ENCODE measurements at regions not wholly inside any gene's neighbourhood (a gene's known extent, or its start where the extent isn't known, plus 50 kb on each side); places are given as distances from the start of the nearest gene placed in this dataset.
"Not testable (repeated sequence)": the region's sequence is repeated elsewhere in the genome, so short reads cannot be mapped to it uniquely, and the experiment has no call there.

DNA sequence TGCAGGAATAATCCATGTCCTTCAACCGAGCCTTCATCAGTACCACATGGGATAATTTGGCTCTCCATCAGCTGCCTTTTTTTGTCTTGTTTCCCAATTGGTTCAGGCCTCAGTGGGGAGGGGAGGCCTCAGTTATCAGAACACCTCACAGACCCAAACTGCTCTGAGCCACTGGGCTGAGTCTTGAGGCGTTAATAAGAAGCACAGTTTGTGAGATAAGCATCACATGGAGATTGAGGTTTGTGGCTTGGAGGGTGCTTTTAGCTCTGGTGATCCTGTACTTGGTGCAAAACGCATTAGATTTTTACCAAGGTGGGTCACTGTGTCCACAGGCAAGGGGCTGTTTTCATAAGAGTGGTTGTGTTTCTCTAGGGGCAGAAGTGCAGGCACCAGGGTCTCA is 82.8 kb upstream of the HPF1 start:
- intact Hi-C loops (cut with DNase I) = no loop called here
- Histone ChIP-seq H3K27ac (no peak overlapping the region), H3K27me3 (no peaks in the 10 kb centered on the region), H3K4me1 (no peaks in the 10 kb centered on the region), H3K9me3 (no peaks in the 10 kb centered on the region), H3K36me3 (no peaks in the 10 kb centered on the region), H3K4me3 (no peak overlapping the region)
- TF ChIP-seq POLR2A (IDR thresholded peaks at IDR 0.05) = no peak
- TF ChIP-seq, protein P1, sequence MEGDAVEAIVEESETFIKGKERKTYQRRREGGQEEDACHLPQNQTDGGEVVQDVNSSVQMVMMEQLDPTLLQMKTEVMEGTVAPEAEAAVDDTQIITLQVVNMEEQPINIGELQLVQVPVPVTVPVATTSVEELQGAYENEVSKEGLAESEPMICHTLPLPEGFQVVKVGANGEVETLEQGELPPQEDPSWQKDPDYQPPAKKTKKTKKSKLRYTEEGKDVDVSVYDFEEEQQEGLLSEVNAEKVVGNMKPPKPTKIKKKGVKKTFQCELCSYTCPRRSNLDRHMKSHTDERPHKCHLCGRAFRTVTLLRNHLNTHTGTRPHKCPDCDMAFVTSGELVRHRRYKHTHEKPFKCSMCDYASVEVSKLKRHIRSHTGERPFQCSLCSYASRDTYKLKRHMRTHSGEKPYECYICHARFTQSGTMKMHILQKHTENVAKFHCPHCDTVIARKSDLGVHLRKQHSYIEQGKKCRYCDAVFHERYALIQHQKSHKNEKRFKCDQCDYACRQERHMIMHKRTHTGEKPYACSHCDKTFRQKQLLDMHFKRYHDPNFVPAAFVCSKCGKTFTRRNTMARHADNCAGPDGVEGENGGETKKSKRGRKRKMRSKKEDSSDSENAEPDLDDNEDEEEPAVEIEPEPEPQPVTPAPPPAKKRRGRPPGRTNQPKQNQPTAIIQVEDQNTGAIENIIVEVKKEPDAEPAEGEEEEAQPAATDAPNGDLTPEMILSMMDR (IDR thresholded peaks at IDR 0.05) = no peak
- WGBS, 2 donors = 43 to 60% methylated on average over 1 to 3 of the region's 3 CpGs
- DNase-seq = no peak

DNA sequence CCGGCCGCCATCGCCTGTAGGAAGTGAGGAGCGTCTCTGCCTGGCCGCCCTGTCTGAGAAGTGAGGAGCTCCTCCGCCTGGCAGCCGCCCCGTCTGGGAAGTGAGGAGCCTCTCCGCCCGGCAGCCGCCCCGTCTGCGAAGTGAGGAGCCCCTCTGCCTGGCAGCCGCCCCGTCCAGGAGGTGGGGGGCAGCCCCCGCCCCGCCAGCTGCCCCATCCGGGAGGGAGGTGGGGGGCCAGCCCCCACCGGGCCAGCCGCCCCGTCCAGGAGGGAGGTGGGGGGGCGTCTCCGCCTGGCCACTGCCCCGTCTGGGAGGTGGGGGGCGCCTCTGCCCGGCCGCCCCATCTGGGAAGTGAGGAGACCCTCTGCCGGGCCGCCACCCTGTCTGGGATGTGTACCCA is 70.6 kb upstream of the HPF1 start:
- H3K4me3 ChIP-seq; DNase-seq; H3K36me3 ChIP-seq; intact Hi-C loops (cut with DNase I); H3K9me3 ChIP-seq; H3K27ac ChIP-seq; H3K4me1 ChIP-seq: not testable (repeated sequence)
- WGBS, 2 donors = no CpG with 5 or more reads among the region's 29 CpGs
- H3K27me3 ChIP-seq = peaks cover 0 to 13% (median 0%) of the 10 kb centered on the region in 4 donors

DNA sequence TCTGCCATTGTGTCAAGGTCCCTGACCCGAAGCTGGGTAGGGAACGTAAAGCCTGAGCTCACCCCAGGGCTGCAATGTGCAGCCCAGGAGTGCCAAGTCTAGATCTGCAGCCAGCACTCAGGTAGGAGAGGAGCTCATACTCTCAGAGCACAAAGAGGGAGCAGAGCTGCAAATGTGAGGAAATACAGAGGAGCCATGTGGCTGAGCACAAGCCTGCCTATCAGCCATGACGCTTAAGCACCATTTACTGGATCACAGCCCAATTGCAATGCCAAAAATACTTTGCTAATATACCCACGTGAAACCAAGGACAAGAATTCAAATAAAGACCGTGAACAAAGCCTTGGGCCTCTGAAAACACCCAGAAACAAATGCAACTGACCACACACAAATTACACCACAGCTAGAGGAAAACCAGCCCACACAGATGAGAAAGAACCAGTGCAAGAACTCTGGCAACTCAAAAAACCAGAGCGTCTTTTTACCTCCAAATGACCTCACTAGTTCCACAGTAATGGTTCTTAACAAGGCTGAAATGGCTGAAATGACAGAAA is 69.0 kb upstream of the HPF1 start:
- WGBS, 2 donors = 38 to 60% methylated on average over 4 of the region's 6 CpGs
- H3K36me3 ChIP-seq = no peaks in the 10 kb centered on the region
- no peak overlapping the region for H3K4me3 ChIP-seq
- no peak for TF ChIP-seq POLR2A (IDR thresholded peaks at IDR 0.05)
- TF ChIP-seq, protein P1 (IDR thresholded peaks at IDR 0.05) = no peak
- intact Hi-C loops (cut with DNase I) = no loop called here
- H3K27ac ChIP-seq = no peak overlapping the region
- peaks cover 0 to 13% (median 0%) of the 10 kb centered on the region in 4 donors for H3K27me3 ChIP-seq
- no peaks in the 10 kb centered on the region for H3K9me3 ChIP-seq
- DNase-seq = no peak
- H3K4me1 ChIP-seq = no peaks in the 10 kb centered on the region

DNA sequence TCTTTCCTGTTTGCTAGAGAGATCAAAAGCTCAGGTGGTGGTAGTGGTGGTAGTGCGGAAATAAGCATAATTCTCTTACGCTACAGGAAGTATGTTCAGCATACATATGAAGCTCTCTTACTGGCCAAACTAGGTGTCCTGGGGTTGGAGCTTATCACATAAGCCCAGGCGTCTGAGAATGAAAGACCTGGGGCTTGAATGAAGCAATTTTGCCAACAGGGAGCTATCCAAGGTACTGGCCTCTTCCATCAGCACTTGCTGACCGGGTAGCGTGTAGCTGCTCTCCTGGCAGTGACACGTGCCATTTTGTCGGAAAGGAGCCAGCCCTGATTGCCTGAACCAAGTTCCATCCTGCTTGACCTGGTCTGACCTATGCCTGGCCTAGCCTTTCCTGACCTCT is 65.9 kb upstream of the HPF1 start:
- Histone ChIP-seq H3K27ac (no peak overlapping the region), H3K36me3 (no peaks in the 10 kb centered on the region), H3K4me3 (no peak overlapping the region), H3K9me3 (no peaks in the 10 kb centered on the region), H3K4me1 (no peaks in the 10 kb centered on the region), H3K27me3 (peaks cover 0 to 17% (median 0%) of the 10 kb centered on the region in 4 donors)
- 23 to 45% methylated on average over 4 to 7 of the region's 7 CpGs for WGBS, 2 donors
- DNase-seq = no peak
- intact Hi-C loops (cut with DNase I) = no loop called here
- no peak for TF ChIP-seq POLR2A (IDR thresholded peaks at IDR 0.05)
- TF ChIP-seq, protein P1 (IDR thresholded peaks at IDR 0.05) = no peak

DNA sequence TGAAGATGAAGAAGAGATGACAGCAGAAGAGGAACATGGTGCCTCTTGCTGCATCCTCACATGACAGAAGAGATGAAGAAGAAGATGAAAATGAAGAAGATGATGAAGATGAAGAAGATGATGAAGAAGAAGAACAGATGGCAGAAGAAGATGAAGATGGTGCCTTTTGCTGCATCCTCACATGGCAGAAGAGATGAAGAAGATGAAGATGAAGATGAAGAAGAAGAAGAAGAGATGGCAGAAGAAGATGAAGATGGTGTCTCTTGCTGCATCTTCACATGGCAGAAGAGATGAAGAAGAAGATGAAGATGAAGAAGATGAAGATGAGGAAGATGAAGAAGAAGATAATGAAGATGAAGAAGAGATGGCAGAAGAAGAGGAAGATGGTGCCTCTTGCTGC is 63.7 kb upstream of the HPF1 start:
- TF ChIP-seq, protein P1 (IDR thresholded peaks at IDR 0.05) = no peak
- TF ChIP-seq POLR2A (IDR thresholded peaks at IDR 0.05) = no peak
- Histone ChIP-seq H3K36me3 (no peaks in the 10 kb centered on the region), H3K4me1 (no peaks in the 10 kb centered on the region), H3K4me3 (no peak overlapping the region), H3K27me3 (peaks cover 0 to 14% (median 0%) of the 10 kb centered on the region in 4 donors), H3K9me3 (no peaks in the 10 kb centered on the region), H3K27ac (no peak overlapping the region)
- intact Hi-C loops (cut with DNase I) = no loop called here
- no peak for DNase-seq

DNA sequence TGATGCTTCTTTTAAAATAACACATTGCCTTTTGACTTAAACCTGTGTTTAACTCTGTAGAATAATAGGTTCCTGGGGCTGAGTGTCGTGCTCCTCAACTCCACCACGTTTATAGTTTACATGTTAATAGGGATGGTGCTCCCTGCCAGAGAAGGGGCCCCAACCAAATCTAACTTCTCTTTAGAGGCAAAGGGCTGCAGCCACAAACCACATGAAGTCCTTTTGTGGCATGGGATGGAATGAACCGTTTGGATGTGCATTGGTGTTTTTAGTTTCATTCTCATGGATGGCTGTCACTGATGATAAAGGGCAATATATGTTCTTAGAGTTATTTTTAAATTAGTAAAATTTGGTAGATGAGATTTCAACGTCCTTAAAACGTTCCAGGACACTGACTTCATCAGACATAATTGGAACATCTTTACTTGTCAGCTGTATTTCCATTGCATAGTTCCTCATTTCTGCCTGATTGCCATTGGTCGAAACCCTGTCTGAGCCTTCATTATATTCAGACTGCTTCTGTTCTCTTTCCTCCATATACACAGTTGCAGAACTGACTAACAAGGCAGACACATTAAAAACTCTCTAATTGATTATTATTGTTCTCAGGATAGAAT is 60.4 kb upstream of the HPF1 start:
- no peaks in the 10 kb centered on the region for H3K36me3 ChIP-seq
- WGBS, 2 donors = 43 to 44% methylated on average over 6 of the region's 6 CpGs

More for the DNA sequence above, 60.4 kb upstream of the HPF1 start:
- Histone ChIP-seq H3K27me3 (peaks cover 0 to 12% (median 0%) of the 10 kb centered on the region in 4 donors), H3K9me3 (no peaks in the 10 kb centered on the region), H3K27ac (no peak overlapping the region), H3K4me3 (no peak overlapping the region), H3K4me1 (no peaks in the 10 kb centered on the region)
- intact Hi-C loops (cut with DNase I) = no loop called here
- no peak for DNase-seq
- no peak for TF ChIP-seq POLR2A (IDR thresholded peaks at IDR 0.05)
- TF ChIP-seq, protein P1 (IDR thresholded peaks at IDR 0.05) = no peak

All from esophagus squamous epithelium (tissue), 5 donors.